Fibroblast of skin of abdomen (primary cell): ENCODE measurements at regions not wholly inside any gene's neighbourhood (a gene's known extent, or its start where the extent isn't known, plus 50 kb on each side); places are given as distances from the start of the nearest gene placed in this dataset.
A peak's percentile ranks its signal among the peaks of the same experiment; 100 is the strongest.

ENCODE experiments used
- DNase-seq: peaks from one replicate; pipeline ENCODE4 v3.0.0-alpha.2; 2013

- DNase-seq, result no peak
These were observed 736.8 kb upstream of the ID2 start for GRCh38 chr2:7945026-7945425.

GRCh38 chr2:7950035-7950612 lies 731.7 kb upstream of the ID2 start:
- peak; percentile 39 for DNase-seq

GRCh38 chr2:7951001-7951400 lies 730.9 kb upstream of the ID2 start:
- no peak for DNase-seq

- no peak for DNase-seq
These were observed 730.4 kb upstream of the ID2 start for GRCh38 chr2:7951490-7951889.

- no peak for DNase-seq
These were observed 729.7 kb upstream of the ID2 start for GRCh38 chr2:7952046-7952745.

GRCh38 chr2:7953195-7953594 lies 728.7 kb upstream of the ID2 start:
- DNase-seq, result no peak

GRCh38 chr2:7954234-7954633 lies 727.6 kb upstream of the ID2 start:
- DNase-seq, result no peak

GRCh38 chr2:7956126-7956689 lies 725.6 kb upstream of the ID2 start:
- DNase-seq, result peak; percentile 29

GRCh38 chr2:7961550-7961949 lies 720.3 kb upstream of the ID2 start:
- DNase-seq, result no peak

GRCh38 chr2:7962161-7962560 lies 719.7 kb upstream of the ID2 start:
- DNase-seq, result no peak

GRCh38 chr2:7963787-7964186 lies 718.1 kb upstream of the ID2 start:
- no peak for DNase-seq

GRCh38 chr2:7966032-7966431 lies 715.8 kb upstream of the ID2 start:
- no peak for DNase-seq

- DNase-seq, result no peak
These were observed 714.0 kb upstream of the ID2 start for GRCh38 chr2:7967707-7968405.

- no peak for DNase-seq
These were observed 711.9 kb upstream of the ID2 start for GRCh38 chr2:7969756-7970515.

- no peak for DNase-seq
These were observed 710.6 kb upstream of the ID2 start for GRCh38 chr2:7971248-7971647.

- DNase-seq, result no peak
These were observed 710.0 kb upstream of the ID2 start for GRCh38 chr2:7971841-7972240.

GRCh38 chr2:7972670-7973069 lies 709.2 kb upstream of the ID2 start:
- DNase-seq, result no peak

GRCh38 chr2:7973801-7974480 lies 707.9 kb upstream of the ID2 start:
- peak; percentile 57 for DNase-seq

GRCh38 chr2:7974936-7975335 lies 706.9 kb upstream of the ID2 start:
- DNase-seq, result no peak

GRCh38 chr2:7976206-7976605 lies 705.6 kb upstream of the ID2 start:
- no peak for DNase-seq

- DNase-seq, result no peak
These were observed 703.9 kb upstream of the ID2 start for GRCh38 chr2:7977981-7978380.

- DNase-seq, result no peak
These were observed 699.8 kb upstream of the ID2 start for GRCh38 chr2:7982054-7982453.
